ENCODE measurements at regions not wholly inside any gene's neighbourhood (a gene's known extent, or its start where the extent isn't known, plus 50 kb on each side); places are given as distances from the start of the nearest gene placed in this dataset.
A peak's percentile ranks its signal among the peaks of the same experiment; 100 is the strongest.

DNA sequence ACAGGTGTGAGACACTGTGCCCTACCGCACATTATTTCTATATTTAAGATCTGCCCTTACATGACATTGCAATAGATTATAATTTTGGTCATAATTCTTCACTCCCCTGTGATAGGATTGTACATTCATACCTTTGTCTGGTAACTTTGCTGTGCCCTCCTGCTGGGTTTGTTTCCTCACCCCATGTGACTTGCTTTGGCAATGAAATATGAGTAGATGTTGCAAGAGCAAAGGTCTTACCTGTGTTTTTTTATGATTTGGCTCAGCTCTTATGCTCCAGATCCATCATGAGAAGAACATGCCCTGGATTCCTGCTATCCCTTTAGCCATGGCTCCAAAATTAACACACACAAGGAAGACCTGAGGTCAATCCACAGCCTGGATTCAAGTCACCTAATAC is 137.7 kb upstream of the EOMES start:
- TF ChIP-seq RAD21 (IDR thresholded peaks at IDR 0.05; ENCODE audit: low read depth) (no peak), ZBTB7A (IDR thresholded peaks at IDR 0.05; ENCODE audit: low read depth) (no peak), CEBPB (IDR thresholded peaks at IDR 0.05) (peak; percentile 94), TCF12 (IDR thresholded peaks at IDR 0.05; ENCODE audit: low read depth) (no peak), TAF1 (IDR thresholded peaks at IDR 0.05; ENCODE audit: low read depth) (no peak), FOXM1 (IDR thresholded peaks at IDR 0.05; ENCODE audit: borderline replicate concordance, low read depth) (no peak), CREB1 (IDR thresholded peaks at IDR 0.05; ENCODE audit: low read depth) (no peak), TEAD4 (IDR thresholded peaks at IDR 0.05) (no peak)
- TF ChIP-seq, protein P1, sequence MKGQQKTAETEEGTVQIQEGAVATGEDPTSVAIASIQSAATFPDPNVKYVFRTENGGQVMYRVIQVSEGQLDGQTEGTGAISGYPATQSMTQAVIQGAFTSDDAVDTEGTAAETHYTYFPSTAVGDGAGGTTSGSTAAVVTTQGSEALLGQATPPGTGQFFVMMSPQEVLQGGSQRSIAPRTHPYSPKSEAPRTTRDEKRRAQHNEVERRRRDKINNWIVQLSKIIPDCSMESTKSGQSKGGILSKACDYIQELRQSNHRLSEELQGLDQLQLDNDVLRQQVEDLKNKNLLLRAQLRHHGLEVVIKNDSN (IDR thresholded peaks at IDR 0.05), result peak; percentile 81
- TF ChIP-seq, protein P2, sequence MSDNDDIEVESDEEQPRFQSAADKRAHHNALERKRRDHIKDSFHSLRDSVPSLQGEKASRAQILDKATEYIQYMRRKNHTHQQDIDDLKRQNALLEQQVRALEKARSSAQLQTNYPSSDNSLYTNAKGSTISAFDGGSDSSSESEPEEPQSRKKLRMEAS (IDR thresholded peaks at IDR 0.05), result no peak

DNA sequence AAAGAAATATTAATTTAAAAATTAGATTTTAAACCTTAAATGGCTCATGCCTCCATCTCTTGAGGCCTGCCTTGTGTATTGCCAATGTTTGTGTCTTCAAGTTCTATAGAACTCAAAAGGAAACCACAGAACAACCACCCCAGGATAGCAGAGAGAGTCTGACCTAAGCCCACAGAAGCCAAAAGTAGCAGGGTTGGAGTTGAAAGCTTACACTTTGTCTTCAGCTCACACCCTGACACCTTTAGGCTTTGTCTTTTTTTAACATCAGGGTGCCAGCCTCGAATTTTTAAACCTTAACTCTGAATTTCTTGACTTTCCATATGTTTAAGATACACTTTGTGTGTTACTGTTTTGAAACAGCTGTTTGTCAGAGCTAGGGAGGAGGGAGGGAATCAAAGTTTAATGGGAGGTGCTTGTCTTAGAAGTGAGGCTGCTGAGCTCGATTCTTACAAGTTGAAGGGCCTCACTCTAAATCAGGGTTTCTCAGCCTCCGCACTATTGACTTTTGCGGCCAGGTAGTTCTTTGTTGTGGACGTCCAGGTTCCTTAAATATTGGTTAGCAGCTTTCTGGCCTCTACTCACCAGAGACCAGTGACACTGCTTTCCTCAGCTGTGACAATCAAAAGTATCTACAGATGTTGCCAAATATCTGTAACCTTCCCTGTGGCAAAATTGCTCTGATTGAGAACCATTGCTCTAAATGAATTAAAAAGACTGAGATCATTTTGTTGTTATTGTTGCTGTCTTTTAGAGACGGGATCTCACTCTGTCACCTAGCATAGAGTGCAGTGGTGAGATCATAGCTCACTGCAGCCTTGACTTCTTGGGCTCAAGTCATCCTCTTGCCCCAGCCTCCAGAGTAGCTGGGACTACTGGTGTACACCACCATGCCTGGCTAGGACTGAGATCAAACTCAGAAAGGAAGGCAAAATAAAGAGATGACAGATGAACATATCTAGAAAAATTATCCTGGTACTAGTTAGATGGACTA is 139.2 kb upstream of the EOMES start:
- TF ChIP-seq TAF1 (IDR thresholded peaks at IDR 0.05; ENCODE audit: low read depth), result no peak
- no peak for TF ChIP-seq ZBTB7A (IDR thresholded peaks at IDR 0.05; ENCODE audit: low read depth)
- TF ChIP-seq YY1 (IDR thresholded peaks at IDR 0.05; ENCODE audit: low read depth), result no peak

DNA sequence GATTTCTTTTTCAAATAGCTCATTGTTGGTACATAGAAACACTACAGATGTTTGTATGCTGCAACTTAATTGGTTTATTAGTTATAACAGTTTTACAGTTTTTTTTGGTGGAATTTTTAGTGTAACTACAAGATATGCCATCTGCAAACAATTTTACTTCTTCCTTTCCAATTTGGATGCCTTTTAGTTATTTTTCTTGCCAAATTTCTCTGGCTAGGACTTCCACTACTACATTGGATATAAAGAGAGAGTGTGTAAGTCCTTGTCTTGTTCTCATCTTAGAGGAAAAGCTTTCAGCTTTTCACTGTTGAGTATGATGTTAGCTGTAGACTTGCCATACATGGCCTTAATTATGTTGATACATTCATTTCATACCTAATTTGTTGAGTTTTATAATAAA is 143.6 kb upstream of the EOMES start:
- TF ChIP-seq NFIC (IDR thresholded peaks at IDR 0.05) (no peak), RAD21 (IDR thresholded peaks at IDR 0.05; ENCODE audit: low read depth) (no peak), TEAD4 (IDR thresholded peaks at IDR 0.05) (no peak), CEBPB (IDR thresholded peaks at IDR 0.05) (no peak)
- TF ChIP-seq, protein P2 (IDR thresholded peaks at IDR 0.05), result no peak

DNA sequence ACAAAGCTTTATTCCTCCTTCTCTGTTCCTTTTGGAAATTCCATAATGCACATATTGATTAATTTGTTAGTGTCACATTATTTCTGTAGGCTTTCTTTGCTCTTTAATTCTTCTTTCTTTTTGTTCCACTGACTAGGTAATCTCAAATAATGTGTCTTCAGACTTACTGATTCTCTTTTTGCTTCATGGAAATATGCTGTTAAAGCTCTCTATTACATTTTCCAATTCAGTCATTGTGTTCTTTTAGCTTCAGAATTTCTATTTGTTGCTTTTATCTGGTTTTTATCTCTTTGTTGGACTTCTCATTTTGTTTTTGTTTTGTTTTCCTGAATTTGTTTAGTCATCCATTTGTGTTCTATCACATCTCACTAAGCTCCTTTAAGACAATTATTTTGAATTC is 147.0 kb upstream of the EOMES start:
- TF ChIP-seq NFIC (IDR thresholded peaks at IDR 0.05) (no peak), EGR1 (IDR thresholded peaks at IDR 0.05) (no peak), CEBPB (IDR thresholded peaks at IDR 0.05) (no peak), RAD21 (IDR thresholded peaks at IDR 0.05; ENCODE audit: low read depth) (no peak), FOXM1 (IDR thresholded peaks at IDR 0.05; ENCODE audit: borderline replicate concordance, low read depth) (no peak), ZBTB7A (IDR thresholded peaks at IDR 0.05; ENCODE audit: low read depth) (no peak), YY1 (IDR thresholded peaks at IDR 0.05; ENCODE audit: low read depth) (no peak), EP300 (IDR thresholded peaks at IDR 0.05; ENCODE audit: borderline replicate concordance) (no peak), CREB1 (IDR thresholded peaks at IDR 0.05; ENCODE audit: low read depth) (no peak), TCF12 (IDR thresholded peaks at IDR 0.05; ENCODE audit: low read depth) (no peak), TAF1 (IDR thresholded peaks at IDR 0.05; ENCODE audit: low read depth) (no peak), TEAD4 (IDR thresholded peaks at IDR 0.05) (no peak)
- TF ChIP-seq, protein P1 (IDR thresholded peaks at IDR 0.05), result no peak
- TF ChIP-seq, protein P2 (IDR thresholded peaks at IDR 0.05), result no peak
- TF ChIP-seq, protein P3, sequence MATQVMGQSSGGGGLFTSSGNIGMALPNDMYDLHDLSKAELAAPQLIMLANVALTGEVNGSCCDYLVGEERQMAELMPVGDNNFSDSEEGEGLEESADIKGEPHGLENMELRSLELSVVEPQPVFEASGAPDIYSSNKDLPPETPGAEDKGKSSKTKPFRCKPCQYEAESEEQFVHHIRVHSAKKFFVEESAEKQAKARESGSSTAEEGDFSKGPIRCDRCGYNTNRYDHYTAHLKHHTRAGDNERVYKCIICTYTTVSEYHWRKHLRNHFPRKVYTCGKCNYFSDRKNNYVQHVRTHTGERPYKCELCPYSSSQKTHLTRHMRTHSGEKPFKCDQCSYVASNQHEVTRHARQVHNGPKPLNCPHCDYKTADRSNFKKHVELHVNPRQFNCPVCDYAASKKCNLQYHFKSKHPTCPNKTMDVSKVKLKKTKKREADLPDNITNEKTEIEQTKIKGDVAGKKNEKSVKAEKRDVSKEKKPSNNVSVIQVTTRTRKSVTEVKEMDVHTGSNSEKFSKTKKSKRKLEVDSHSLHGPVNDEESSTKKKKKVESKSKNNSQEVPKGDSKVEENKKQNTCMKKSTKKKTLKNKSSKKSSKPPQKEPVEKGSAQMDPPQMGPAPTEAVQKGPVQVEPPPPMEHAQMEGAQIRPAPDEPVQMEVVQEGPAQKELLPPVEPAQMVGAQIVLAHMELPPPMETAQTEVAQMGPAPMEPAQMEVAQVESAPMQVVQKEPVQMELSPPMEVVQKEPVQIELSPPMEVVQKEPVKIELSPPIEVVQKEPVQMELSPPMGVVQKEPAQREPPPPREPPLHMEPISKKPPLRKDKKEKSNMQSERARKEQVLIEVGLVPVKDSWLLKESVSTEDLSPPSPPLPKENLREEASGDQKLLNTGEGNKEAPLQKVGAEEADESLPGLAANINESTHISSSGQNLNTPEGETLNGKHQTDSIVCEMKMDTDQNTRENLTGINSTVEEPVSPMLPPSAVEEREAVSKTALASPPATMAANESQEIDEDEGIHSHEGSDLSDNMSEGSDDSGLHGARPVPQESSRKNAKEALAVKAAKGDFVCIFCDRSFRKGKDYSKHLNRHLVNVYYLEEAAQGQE (IDR thresholded peaks at IDR 0.05; ENCODE audit: low read depth), result no peak

DNA sequence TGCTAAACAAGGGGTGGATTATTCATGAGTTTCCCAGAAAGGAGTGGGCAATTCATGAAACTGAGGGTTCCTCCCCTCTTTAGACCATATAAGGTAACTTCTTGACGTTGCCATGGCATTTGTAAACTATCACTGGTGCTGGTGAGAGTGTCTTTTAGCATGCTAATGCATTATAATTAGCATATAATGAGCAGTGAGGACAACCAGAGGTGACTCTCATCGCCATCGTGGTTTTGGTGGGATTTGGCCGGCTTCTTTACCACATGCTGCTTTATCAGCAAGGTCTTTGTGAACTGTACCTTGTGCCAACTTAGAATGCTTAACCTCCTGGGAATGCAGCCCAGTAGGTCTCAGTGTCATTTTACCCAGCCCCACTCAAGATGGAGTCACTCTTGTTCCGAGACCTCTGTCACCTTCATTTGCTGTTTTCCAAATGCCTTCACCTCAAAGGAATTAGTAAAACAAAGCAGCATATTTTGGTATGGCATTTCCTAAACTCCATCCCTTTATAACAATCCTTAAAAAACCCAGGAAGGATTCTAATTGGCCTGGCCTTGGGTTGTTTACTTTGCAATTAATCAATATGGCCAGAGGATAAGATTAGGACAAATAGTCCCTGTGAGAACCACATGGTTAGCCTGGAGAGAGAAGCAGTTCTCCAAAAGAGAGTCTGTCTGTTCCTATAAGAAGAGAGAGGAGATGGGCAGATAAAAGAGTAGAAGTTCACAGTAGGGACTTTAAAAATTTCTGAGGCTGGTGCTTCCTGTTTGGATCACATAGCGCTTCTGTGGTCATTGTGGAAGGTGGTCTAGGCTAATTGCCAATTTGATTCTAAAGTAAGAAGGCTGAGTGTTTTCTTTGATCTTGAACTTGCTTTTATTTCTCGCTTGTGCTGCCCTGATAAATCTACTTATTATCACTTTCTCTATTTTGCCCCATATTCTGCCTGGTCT is 155.2 kb upstream of the EOMES start:
- no peak for TF ChIP-seq TCF12 (IDR thresholded peaks at IDR 0.05; ENCODE audit: low read depth)
- TF ChIP-seq CEBPB (IDR thresholded peaks at IDR 0.05), result no peak
- TF ChIP-seq EGR1 (IDR thresholded peaks at IDR 0.05), result no peak
- no peak for TF ChIP-seq TAF1 (IDR thresholded peaks at IDR 0.05; ENCODE audit: low read depth)
- TF ChIP-seq YY1 (IDR thresholded peaks at IDR 0.05; ENCODE audit: low read depth), result no peak
- TF ChIP-seq FOXM1 (IDR thresholded peaks at IDR 0.05; ENCODE audit: borderline replicate concordance, low read depth), result no peak

DNA sequence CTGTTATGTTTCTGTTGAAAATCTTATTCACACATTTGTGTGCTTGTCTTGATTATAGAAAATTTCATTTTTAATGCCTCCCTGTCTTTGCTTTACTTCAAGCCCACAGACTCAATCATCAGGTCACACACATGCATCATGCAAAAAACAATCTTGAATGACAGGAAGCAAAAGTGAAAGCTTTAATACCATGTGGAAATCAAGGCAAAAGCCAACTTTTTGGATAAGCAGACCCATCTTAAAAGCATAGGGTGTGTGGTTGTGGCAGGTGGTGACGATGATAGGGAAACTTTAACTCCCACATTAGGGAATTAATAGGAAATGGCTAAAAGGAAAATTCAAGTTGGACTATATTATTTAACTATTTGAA is 155.9 kb upstream of the EOMES start:
- TF ChIP-seq, protein P3 (IDR thresholded peaks at IDR 0.05; ENCODE audit: low read depth), result no peak
- TF ChIP-seq ZBTB7A (IDR thresholded peaks at IDR 0.05; ENCODE audit: low read depth) (no peak), TEAD4 (IDR thresholded peaks at IDR 0.05) (no peak), TCF12 (IDR thresholded peaks at IDR 0.05; ENCODE audit: low read depth) (no peak), NFIC (IDR thresholded peaks at IDR 0.05) (no peak), TAF1 (IDR thresholded peaks at IDR 0.05; ENCODE audit: low read depth) (no peak), RAD21 (IDR thresholded peaks at IDR 0.05; ENCODE audit: low read depth) (no peak), EP300 (IDR thresholded peaks at IDR 0.05; ENCODE audit: borderline replicate concordance) (no peak), CREB1 (IDR thresholded peaks at IDR 0.05; ENCODE audit: low read depth) (no peak), CEBPB (IDR thresholded peaks at IDR 0.05) (no peak), EGR1 (IDR thresholded peaks at IDR 0.05) (no peak), YY1 (IDR thresholded peaks at IDR 0.05; ENCODE audit: low read depth) (no peak), FOXM1 (IDR thresholded peaks at IDR 0.05; ENCODE audit: borderline replicate concordance, low read depth) (no peak)
- TF ChIP-seq, protein P1 (IDR thresholded peaks at IDR 0.05), result no peak
- TF ChIP-seq, protein P2 (IDR thresholded peaks at IDR 0.05), result no peak

Measured in Ishikawa (cell line).